HCT116 (cell line): ENCODE measurements at regions not wholly inside any gene's neighbourhood (a gene's known extent, or its start where the extent isn't known, plus 50 kb on each side); places are given as distances from the start of the nearest gene placed in this dataset.

Source experiments
- ATAC-seq: fragments of 200-7000 bp; cut with Tn5 transposase; 2 replicates; pipeline ENCODE4 v1.9.1; 2020; ENCODE audit warnings: mild to moderate bottlenecking, moderate library complexity
- BruUV-seq: library from RNA; stranded (reverse); fragments of 400-500 nt; replicated peaks from 2 replicates; lab custom pipeline; 2021; lab: Mats Ljungman, UMichigan
- CTCF ChIA-PET: fragments of 300-600 bp; sonication (Branson Sonifier 250); formaldehyde crosslinking; loops from one replicate; lab custom pipeline; 2021; ENCODE audit warnings: antibody characterized with exemption; lab: Charles Lee
- POLR2A ChIA-PET: fragments of 300-600, 350-600 bp; sonication (Branson Sonifier 250); formaldehyde crosslinking; loops from one replicate; lab custom pipeline; 2021; ENCODE audit warnings: antibody characterized with exemption; lab: Charles Lee
- RAD21 ChIA-PET, 2 experiments: fragments of 300-600 bp; sonication (Branson Sonifier 250); formaldehyde crosslinking; loops; one replicate each; lab custom pipeline; 2023; ENCODE audit warnings: low total read pairs in 2 of 2; ENCODE audit not compliant: uncharacterized antibody in 2 of 2, unreplicated experiment in 2 of 2, low non-redundant PET in 1 of 2; lab: Charles Lee
- DNase-seq: peaks from one replicate; pipeline ENCODE4 v3.0.0-alpha.2; 2010; ENCODE audit warnings: low read depth, low spot score
- H2AFZ ChIP-seq: fragments of 200-600 bp; shearing (Covaris generic), sonication (generic); 2 replicates; pipeline ENCODE4 v1.6.1; 2017; ENCODE audit warnings: low read depth, mixed run types, mixed read lengths, antibody characterized with exemption, low read length; ENCODE audit not compliant: poor library complexity, severe bottlenecking
- H3K27ac ChIP-seq: 2 replicates; pipeline ENCODE4 v1.5.1; 2012; ENCODE audit warnings: low read depth, low read length
- H3K27me3 ChIP-seq: fragments of 200-600 bp; sonication (generic); 2 replicates; pipeline ENCODE4 v1.6.1; 2016; ENCODE audit warnings: mixed run types, low read length, mixed read lengths; ENCODE audit not compliant: insufficient read depth
- H3K36me3 ChIP-seq, 2 experiments: fragments of 200-500 bp in 1 of 2; fragments of 200-600 bp in 1 of 2; sonication (Bioruptor generic) in 1 of 2; sonication (generic) in 1 of 2; 2 replicates each; pipeline versions ENCODE4 v1.5.1 to v1.6.1; 2014 to 2016; ENCODE audit warnings: low read length in 2 of 2, inconsistent platforms in 1 of 2, mixed read lengths in 1 of 2, mixed run types in 1 of 2; ENCODE audit not compliant: insufficient read depth in 2 of 2, control insufficient read depth in 1 of 2
- H3K4me1 ChIP-seq, 2 experiments: fragments of 200-600 bp in 1 of 2; sonication (generic) in 1 of 2; 2 replicates each; pipeline versions ENCODE4 v1.5.1 to v1.6.1; 2012 to 2017; ENCODE audit warnings: low read length in 2 of 2, inconsistent platforms in 1 of 2, mild to moderate bottlenecking in 1 of 2, mixed read lengths in 1 of 2, mixed run types in 1 of 2, moderate library complexity in 1 of 2; ENCODE audit not compliant: insufficient read depth in 2 of 2, control insufficient read depth in 1 of 2
- H3K4me2 ChIP-seq: fragments of 200-600 bp; sonication (generic); 2 replicates; pipeline ENCODE4 v1.6.1; 2017; ENCODE audit warnings: mixed run types, low read length, mixed read lengths
- H3K4me3 ChIP-seq, 2 experiments: fragments of 200-600 bp in 1 of 2; sonication (generic) in 1 of 2; replicated peaks in 1 of 2; 2 replicates each; pipeline ENCODE4 v1.5.1; 2011 to 2016; ENCODE audit warnings: low read length in 2 of 2, control low read depth in 1 of 2, low read depth in 1 of 2, mild to moderate bottlenecking in 1 of 2, mixed read lengths in 1 of 2, mixed run types in 1 of 2
- H3K79me2 ChIP-seq: fragments of 200-600 bp; sonication (generic); 2 replicates; pipeline ENCODE4 v1.6.1; 2017; ENCODE audit warnings: mild to moderate bottlenecking, mixed run types, low read length, moderate library complexity, mixed read lengths; ENCODE audit not compliant: insufficient read depth
- H3K9ac ChIP-seq: fragments of 200-600 bp; sonication (generic); 2 replicates; pipeline ENCODE4 v1.6.1; 2016; ENCODE audit warnings: low read length, mixed read lengths
- H3K9me2 ChIP-seq: fragments of 200-600 bp; sonication (generic), shearing (Covaris generic); 2 replicates; pipeline ENCODE4 v1.6.1; 2017; ENCODE audit warnings: mixed run types, mild to moderate bottlenecking, moderate library complexity; ENCODE audit not compliant: insufficient read depth
- H3K9me3 ChIP-seq, 2 experiments: fragments of 200-500 bp in 1 of 2; fragments of 200-600 bp in 1 of 2; sonication (Bioruptor generic) in 1 of 2; sonication (generic) in 1 of 2; 2 replicates each; pipeline ENCODE4 v1.6.1; 2014 to 2017; ENCODE audit warnings: low read length in 2 of 2, mixed read lengths in 2 of 2, inconsistent platforms in 1 of 2, low read depth in 1 of 2, mild to moderate bottlenecking in 1 of 2, mixed run types in 1 of 2, moderate library complexity in 1 of 2; ENCODE audit not compliant: control insufficient read depth in 1 of 2, insufficient read depth in 1 of 2
- H4K20me1 ChIP-seq: fragments of 200-600 bp; sonication (generic), shearing (Covaris generic); 2 replicates; pipeline ENCODE4 v1.6.1; 2017; ENCODE audit warnings: mixed run types, mild to moderate bottlenecking, moderate library complexity; ENCODE audit not compliant: insufficient read depth
- CBX3 ChIP-seq: IDR thresholded peaks from 2 replicates; pipeline ENCODE4 v1.6.1; 2012; ENCODE audit warnings: low read depth
- FOSL1 ChIP-seq: IDR thresholded peaks from 2 replicates; pipeline ENCODE4 v1.6.1; 2012; ENCODE audit warnings: low read depth
- MAX ChIP-seq: IDR thresholded peaks from 2 replicates; pipeline ENCODE4 v1.6.1; 2012
- RAD21 ChIP-seq: IDR thresholded peaks from 2 replicates; pipeline ENCODE4 v1.6.1; 2012; ENCODE audit warnings: low read depth, mild to moderate bottlenecking
- REST ChIP-seq: IDR thresholded peaks from 2 replicates; pipeline ENCODE4 v1.6.1; 2012; ENCODE audit warnings: low read depth
- intact Hi-C: fragments of 100-400 bp; cut with micrococcal nuclease; formaldehyde crosslinking; loops from 2 replicates; pipeline ENCODE4 v1.10.0; 2022
- TF ChIP-seq, protein P1 (sequence below): IDR thresholded peaks from 2 replicates; pipeline ENCODE4 v1.6.1; 2011; ENCODE audit warnings: mild to moderate bottlenecking, low read length, moderate library complexity; ENCODE audit not compliant: insufficient replicate concordance; ENCODE audit errors: extremely low read depth

GRCh38 chrX:1852082-1852481 is 237.2 kb downstream of the ASMT start:
- POLR2A ChIA-PET: no interaction called here
- no TSS peak for BruUV-seq
- Histone ChIP-seq H3K4me3 (no peak overlapping the region), H4K20me1 (no peaks in the 10 kb centered on the region), H3K9ac (no peak overlapping the region), H2AFZ (no peak overlapping the region), H3K79me2 (no peaks in the 10 kb centered on the region), H3K9me3 (no peaks in the 10 kb centered on the region), H3K4me1 (no peaks in the 10 kb centered on the region), H3K27me3 (no peaks in the 10 kb centered on the region), H3K9me2 (no peaks in the 10 kb centered on the region), H3K36me3 (no peaks in the 10 kb centered on the region), H3K27ac (no peak overlapping the region), H3K4me2 (no peak overlapping the region)
- TF ChIP-seq REST (no peak), MAX (no peak), RAD21 (no peak), FOSL1 (no peak), CBX3 (no peak)
- TF ChIP-seq, protein P1, sequence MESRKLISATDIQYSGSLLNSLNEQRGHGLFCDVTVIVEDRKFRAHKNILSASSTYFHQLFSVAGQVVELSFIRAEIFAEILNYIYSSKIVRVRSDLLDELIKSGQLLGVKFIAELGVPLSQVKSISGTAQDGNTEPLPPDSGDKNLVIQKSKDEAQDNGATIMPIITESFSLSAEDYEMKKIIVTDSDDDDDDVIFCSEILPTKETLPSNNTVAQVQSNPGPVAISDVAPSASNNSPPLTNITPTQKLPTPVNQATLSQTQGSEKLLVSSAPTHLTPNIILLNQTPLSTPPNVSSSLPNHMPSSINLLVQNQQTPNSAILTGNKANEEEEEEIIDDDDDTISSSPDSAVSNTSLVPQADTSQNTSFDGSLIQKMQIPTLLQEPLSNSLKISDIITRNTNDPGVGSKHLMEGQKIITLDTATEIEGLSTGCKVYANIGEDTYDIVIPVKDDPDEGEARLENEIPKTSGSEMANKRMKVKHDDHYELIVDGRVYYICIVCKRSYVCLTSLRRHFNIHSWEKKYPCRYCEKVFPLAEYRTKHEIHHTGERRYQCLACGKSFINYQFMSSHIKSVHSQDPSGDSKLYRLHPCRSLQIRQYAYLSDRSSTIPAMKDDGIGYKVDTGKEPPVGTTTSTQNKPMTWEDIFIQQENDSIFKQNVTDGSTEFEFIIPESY: no peak
- no peak for ATAC-seq
- DNase-seq: no peak
- RAD21 ChIA-PET: no interaction called here
- CTCF ChIA-PET: no interaction called here
- intact Hi-C loops: no loop called here
